ENCODE measurements at regions not wholly inside any gene's neighbourhood (a gene's known extent, or its start where the extent isn't known, plus 50 kb on each side); places are given as distances from the start of the nearest gene placed in this dataset.

GRCh38 chr2:175815537-175815936 is 186.5 kb downstream of the LNPK start:
- no peak for TF ChIP-seq CTCF (IDR thresholded peaks at IDR 0.05)
- DNase-seq (ENCODE audit: low spot score): no peak
- Histone ChIP-seq H3K36me3 (no peaks in the 10 kb centered on the region), H3K9me3 (peaks cover 0 to 10% of the 10 kb centered on the region in 2 donors), H3K4me1 (no peaks in the 10 kb centered on the region), H3K27me3 (no peaks in the 10 kb centered on the region), H3K4me3 (no peak overlapping the region), H3K27ac (no peak overlapping the region)

DNA sequence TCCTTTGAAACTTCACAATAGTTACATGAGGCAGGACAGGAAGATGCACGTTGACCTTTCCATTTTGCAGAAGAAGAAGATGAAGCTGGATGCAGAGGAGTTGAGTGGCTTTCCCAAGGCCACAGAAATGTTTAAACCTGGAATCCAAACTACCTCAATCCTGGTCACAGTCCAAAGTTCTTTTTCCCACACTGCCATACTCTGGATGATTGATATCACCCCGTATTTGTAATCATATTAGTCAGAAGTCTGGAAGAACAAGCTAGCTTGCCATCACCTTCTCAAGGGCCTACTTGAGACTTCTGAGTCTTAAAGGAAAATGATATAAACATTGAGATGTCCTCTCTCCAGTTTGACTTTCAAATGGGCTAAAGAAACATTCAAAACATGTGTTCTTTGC is 190.1 kb downstream of the LNPK start:
- DNase-seq (ENCODE audit: low spot score): no peak
- Histone ChIP-seq H3K4me1 (no peaks in the 10 kb centered on the region), H3K4me3 (no peak overlapping the region), H3K27ac (no peak overlapping the region), H3K27me3 (no peaks in the 10 kb centered on the region), H3K9me3 (peaks cover 0 to 10% of the 10 kb centered on the region in 2 donors), H3K36me3 (no peaks in the 10 kb centered on the region)
- no peak for TF ChIP-seq CTCF (IDR thresholded peaks at IDR 0.05)

DNA sequence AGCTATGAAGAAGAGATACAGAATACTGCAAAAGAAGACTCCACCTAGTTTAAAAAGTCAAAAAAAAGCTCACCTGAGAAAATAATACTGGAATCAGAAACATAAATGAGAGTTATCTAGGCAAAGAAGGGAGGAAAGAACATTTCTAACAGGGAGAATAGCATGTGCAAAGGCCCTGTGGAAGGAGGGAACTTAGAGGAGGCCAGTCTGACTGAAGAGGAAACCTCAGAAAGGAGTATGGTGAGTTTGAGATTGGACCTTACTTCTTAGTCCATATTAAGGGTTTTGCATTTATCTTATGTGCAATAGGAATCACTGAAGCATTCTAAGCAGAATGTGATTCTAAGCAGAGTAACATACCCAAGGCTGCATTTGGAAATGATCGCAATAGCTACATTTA is 193.2 kb downstream of the LNPK start:
- H3K27ac ChIP-seq: no peak overlapping the region
- H3K4me1 ChIP-seq: no peaks in the 10 kb centered on the region
- DNase-seq (ENCODE audit: low spot score): no peak
- H3K4me3 ChIP-seq: no peak overlapping the region
- no peaks in the 10 kb centered on the region for H3K9me3 ChIP-seq
- no peaks in the 10 kb centered on the region for H3K27me3 ChIP-seq
- no peaks in the 10 kb centered on the region for H3K36me3 ChIP-seq
- no peak for TF ChIP-seq CTCF (IDR thresholded peaks at IDR 0.05)

- Histone ChIP-seq H3K27me3 (no peaks in the 10 kb centered on the region), H3K36me3 (no peaks in the 10 kb centered on the region), H3K4me3 (no peak overlapping the region), H3K4me1 (no peaks in the 10 kb centered on the region), H3K9me3 (no peaks in the 10 kb centered on the region), H3K27ac (no peak overlapping the region)
- TF ChIP-seq CTCF (IDR thresholded peaks at IDR 0.05): no peak
- DNase-seq (ENCODE audit: low spot score): no peak
These were observed 194.0 kb downstream of the LNPK start for GRCh38 chr2:175808078-175808477.

DNA sequence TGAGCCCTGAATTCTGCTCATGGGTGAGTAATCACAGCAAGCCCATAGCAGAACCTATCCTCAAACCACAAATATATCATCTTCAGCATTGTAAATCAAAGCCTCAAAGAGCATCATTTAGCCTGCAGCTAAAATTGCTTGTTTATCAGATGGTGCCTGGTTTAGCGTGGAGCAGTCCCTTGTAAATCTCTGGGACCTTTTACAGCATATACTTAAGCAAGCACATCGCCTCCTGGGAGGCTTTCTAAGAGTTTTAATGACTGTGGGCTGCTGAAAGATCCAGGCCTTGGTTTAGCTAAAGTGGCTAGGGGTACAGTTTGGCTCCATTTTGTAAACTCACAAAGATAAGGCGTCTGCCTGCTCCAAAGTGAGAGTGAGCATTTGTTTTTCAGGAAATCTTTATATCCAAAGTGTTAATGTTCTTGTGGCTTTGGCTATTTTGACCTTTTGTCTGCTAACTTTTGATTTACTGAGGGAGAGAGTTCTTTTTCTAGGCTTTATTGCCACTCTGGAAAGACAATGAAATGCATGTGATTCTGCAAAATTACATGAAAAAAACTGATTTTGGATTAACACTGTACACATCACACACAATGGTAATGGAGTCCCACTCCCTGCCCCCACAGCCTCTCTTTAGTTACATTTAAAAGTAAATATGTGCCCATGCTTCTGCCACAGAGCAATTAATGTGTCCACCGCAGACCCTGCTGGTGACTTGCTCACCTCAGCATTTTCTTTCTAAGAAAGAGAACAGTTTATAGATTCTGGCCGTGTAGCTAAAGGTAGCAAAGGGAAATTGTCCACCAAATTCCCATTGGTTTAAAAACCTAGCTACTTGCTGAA is 194.8 kb downstream of the LNPK start:
- Histone ChIP-seq H3K36me3 (no peaks in the 10 kb centered on the region), H3K9me3 (no peaks in the 10 kb centered on the region), H3K4me1 (no peaks in the 10 kb centered on the region), H3K27me3 (no peaks in the 10 kb centered on the region), H3K4me3 (no peak overlapping the region), H3K27ac (no peak overlapping the region)
- TF ChIP-seq CTCF (IDR thresholded peaks at IDR 0.05): no peak
- DNase-seq (ENCODE audit: low spot score): no peak

DNA sequence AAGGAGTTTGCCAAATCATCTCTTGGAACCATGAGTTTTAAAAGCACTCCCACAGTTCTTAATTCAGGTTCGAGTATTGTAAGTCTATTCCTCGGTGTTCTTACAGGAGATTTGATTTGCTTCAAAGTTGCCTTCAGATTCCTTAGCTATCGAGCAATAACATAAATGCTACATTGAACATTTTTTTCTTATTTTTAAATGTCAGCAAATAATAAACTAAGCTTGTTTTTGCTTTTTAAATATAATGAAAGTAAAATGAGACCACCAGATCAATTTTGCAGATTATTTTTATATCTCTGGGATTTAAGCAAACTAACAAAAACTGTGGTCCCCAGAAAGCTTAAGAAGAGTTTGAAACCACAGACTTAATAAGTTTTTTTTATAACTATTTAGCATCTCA is 195.5 kb downstream of the LNPK start:
- TF ChIP-seq CTCF (IDR thresholded peaks at IDR 0.05): no peak
- no peaks in the 10 kb centered on the region for H3K36me3 ChIP-seq
- no peaks in the 10 kb centered on the region for H3K4me1 ChIP-seq
- no peak overlapping the region for H3K4me3 ChIP-seq
- no peaks in the 10 kb centered on the region for H3K27me3 ChIP-seq
- no peak for DNase-seq (ENCODE audit: low spot score)
- H3K9me3 ChIP-seq: no peaks in the 10 kb centered on the region
- no peak overlapping the region for H3K27ac ChIP-seq

Measured in right atrium auricular region (tissue), 2 donors.